Esophagus squamous epithelium (tissue), 4 donors: ENCODE measurements at regions not wholly inside any gene's neighbourhood (a gene's known extent, or its start where the extent isn't known, plus 50 kb on each side); places are given as distances from the start of the nearest gene placed in this dataset.

Experiments
- CTCF ChIP-seq, 6 experiments: fragments of 450-650 bp in 4 of 6; fragments of 200-600 bp in 2 of 6; sonication (generic) in 2 of 6; IDR thresholded peaks; one replicate each; pipeline ENCODE4 v1.5.1; 2016 to 2019; ENCODE audit warnings: antibody characterized with exemption in 6 of 6, mild to moderate bottlenecking in 4 of 6, moderate library complexity in 4 of 6
- POLR2A ChIP-seq, 4 donors: fragments of 450-650 bp; IDR thresholded peaks; one replicate each; pipeline ENCODE4 v1.6.1; 2017; ENCODE audit warnings: antibody characterized with exemption in 4 of 4, mild to moderate bottlenecking in 4 of 4, moderate library complexity in 3 of 4

GRCh38 chrX:26651755-26652154 lies 435.8 kb downstream of the MAGEB5 start:
- TF ChIP-seq CTCF (IDR thresholded peaks at IDR 0.05) (peak in 1 of 6 experiments; percentile 11), POLR2A (IDR thresholded peaks at IDR 0.05) (no peak)
